Calu3 (cell line): ENCODE measurements at regions not wholly inside any gene's neighbourhood (a gene's known extent, or its start where the extent isn't known, plus 50 kb on each side); places are given as distances from the start of the nearest gene placed in this dataset.

ENCODE experiments used
- BruUV-seq: library from RNA; stranded (reverse); fragments of 400-500 nt; replicated peaks from 2 replicates; lab custom pipeline; 2021; lab: Mats Ljungman, UMichigan
- CTCF ChIA-PET: fragments of 300-600 bp; sonication (Branson Sonifier 250); formaldehyde crosslinking; loops from one replicate; lab custom pipeline; 2022; ENCODE audit warnings: antibody characterized with exemption; lab: Charles Lee
- DNase-seq: peaks from one replicate; pipeline ENCODE4 v3.0.0; 2022
- H3K27ac Mint-ChIP-seq: one replicate; pipeline ENCODE4 v1.8.0; 2022; ENCODE audit warnings: mixed read lengths; ENCODE audit not compliant: unreplicated experiment
- H3K27me3 Mint-ChIP-seq: one replicate; pipeline ENCODE4 v1.8.0; 2022; ENCODE audit warnings: mixed read lengths; ENCODE audit not compliant: unreplicated experiment
- H3K36me3 Mint-ChIP-seq: one replicate; pipeline ENCODE4 v1.8.0; 2022; ENCODE audit warnings: mild to moderate bottlenecking, moderate library complexity, mixed read lengths; ENCODE audit not compliant: insufficient read depth, unreplicated experiment
- H3K4me1 Mint-ChIP-seq: one replicate; pipeline ENCODE4 v1.8.0; 2022; ENCODE audit warnings: mild to moderate bottlenecking, low read depth, mixed read lengths; ENCODE audit not compliant: unreplicated experiment
- H3K4me3 Mint-ChIP-seq: one replicate; pipeline ENCODE4 v1.8.0; 2022; ENCODE audit warnings: mild to moderate bottlenecking, low read depth, moderate library complexity, mixed read lengths; ENCODE audit not compliant: unreplicated experiment
- H3K9me3 Mint-ChIP-seq: one replicate; pipeline ENCODE4 v1.8.0; 2022; ENCODE audit warnings: low read depth, mixed read lengths; ENCODE audit not compliant: unreplicated experiment
- intact Hi-C: fragments of 100-400 bp; cut with micrococcal nuclease; formaldehyde crosslinking; loops from one replicate; pipeline ENCODE4 v1.10.0; 2022; ENCODE audit not compliant: unreplicated experiment
- TF ChIP-seq, protein P1 (sequence below): fragments of 200-600 bp; IDR thresholded peaks from one replicate; pipeline ENCODE4 v1.8.0; 2022; ENCODE audit warnings: antibody characterized with exemption; ENCODE audit not compliant: unreplicated experiment

DNA sequence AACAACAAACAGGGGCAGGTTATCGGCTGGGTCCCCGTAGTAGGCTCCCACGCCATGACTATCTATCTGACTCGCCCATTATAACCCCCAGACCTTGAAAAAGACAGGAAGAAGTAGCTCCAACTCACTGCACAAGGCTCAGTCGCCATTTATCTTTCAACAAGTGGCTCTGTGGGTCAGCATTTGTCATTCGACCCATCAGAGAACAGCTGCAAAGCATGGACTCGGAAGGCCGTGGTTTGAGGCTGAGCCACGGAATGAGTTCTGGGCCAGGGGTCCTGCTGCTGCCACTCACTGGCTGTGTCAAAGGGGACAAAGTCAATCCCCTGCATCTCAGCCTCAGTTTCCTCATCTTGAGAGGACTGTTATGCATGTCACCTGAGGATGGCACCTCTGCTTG lies 131.0 kb downstream of the DMRTA2 start:
- H3K9me3 Mint-ChIP-seq = no peaks in the 10 kb centered on the region
- no peaks in the 10 kb centered on the region for H3K36me3 Mint-ChIP-seq
- no TSS peak for BruUV-seq
- no peaks in the 10 kb centered on the region for H3K4me1 Mint-ChIP-seq
- H3K27ac Mint-ChIP-seq = no peak overlapping the region
- peaks cover 73% of the 10 kb centered on the region for H3K27me3 Mint-ChIP-seq
- TF ChIP-seq, protein P1, sequence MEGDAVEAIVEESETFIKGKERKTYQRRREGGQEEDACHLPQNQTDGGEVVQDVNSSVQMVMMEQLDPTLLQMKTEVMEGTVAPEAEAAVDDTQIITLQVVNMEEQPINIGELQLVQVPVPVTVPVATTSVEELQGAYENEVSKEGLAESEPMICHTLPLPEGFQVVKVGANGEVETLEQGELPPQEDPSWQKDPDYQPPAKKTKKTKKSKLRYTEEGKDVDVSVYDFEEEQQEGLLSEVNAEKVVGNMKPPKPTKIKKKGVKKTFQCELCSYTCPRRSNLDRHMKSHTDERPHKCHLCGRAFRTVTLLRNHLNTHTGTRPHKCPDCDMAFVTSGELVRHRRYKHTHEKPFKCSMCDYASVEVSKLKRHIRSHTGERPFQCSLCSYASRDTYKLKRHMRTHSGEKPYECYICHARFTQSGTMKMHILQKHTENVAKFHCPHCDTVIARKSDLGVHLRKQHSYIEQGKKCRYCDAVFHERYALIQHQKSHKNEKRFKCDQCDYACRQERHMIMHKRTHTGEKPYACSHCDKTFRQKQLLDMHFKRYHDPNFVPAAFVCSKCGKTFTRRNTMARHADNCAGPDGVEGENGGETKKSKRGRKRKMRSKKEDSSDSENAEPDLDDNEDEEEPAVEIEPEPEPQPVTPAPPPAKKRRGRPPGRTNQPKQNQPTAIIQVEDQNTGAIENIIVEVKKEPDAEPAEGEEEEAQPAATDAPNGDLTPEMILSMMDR = no peak
- no peak overlapping the region for H3K4me3 Mint-ChIP-seq
- CTCF ChIA-PET = no interaction called here
- no peak for DNase-seq
- intact Hi-C loops = no loop called here

DNA sequence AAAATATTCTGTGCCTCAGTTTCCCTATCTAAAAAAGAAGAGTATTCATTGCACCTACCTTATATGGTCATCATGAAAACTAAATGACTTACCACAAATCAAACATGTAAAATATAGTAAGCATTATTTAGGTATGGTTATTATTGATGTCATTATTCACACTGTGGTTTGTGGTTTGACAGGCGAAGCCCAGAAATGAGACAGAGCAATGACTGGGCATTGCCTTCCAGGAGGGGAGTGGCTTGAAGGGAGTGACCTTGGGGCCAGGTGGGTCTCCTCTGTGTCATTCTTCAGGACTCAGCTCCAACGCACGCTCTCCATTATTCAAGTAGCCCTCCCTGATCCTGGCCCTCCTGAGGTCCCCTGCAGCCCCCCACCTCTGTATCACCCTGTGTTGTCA lies 133.7 kb downstream of the DMRTA2 start:
- Mint-ChIP-seq H3K36me3 (no peaks in the 10 kb centered on the region), H3K9me3 (no peaks in the 10 kb centered on the region), H3K4me3 (no peak overlapping the region), H3K27me3 (peaks cover 83% of the 10 kb centered on the region), H3K27ac (no peak overlapping the region), H3K4me1 (no peaks in the 10 kb centered on the region)
- intact Hi-C loops = no loop called here
- no TSS peak for BruUV-seq
- CTCF ChIA-PET = no interaction called here
- DNase-seq = no peak
- TF ChIP-seq, protein P1 = no peak

DNA sequence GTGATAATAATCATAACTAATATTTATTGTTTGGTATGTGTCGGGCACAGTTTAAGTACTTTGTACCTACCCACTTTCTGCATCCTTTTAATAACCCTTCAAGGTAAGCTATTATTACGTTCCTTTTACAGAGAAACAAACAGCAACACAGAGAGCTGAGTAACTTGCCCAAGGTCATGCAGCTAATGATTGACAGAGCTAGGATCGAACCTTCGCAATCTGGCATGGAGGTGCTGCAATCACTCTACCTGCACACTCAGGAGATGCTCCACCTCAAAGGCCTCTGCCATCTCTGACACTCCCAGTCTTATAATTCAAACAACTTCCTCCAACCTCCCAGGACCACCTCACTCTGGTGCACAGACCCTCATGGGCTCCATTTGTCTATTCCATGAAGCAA lies 137.2 kb downstream of the DMRTA2 start:
- H3K9me3 Mint-ChIP-seq = no peaks in the 10 kb centered on the region
- H3K4me1 Mint-ChIP-seq = no peaks in the 10 kb centered on the region

DNA sequence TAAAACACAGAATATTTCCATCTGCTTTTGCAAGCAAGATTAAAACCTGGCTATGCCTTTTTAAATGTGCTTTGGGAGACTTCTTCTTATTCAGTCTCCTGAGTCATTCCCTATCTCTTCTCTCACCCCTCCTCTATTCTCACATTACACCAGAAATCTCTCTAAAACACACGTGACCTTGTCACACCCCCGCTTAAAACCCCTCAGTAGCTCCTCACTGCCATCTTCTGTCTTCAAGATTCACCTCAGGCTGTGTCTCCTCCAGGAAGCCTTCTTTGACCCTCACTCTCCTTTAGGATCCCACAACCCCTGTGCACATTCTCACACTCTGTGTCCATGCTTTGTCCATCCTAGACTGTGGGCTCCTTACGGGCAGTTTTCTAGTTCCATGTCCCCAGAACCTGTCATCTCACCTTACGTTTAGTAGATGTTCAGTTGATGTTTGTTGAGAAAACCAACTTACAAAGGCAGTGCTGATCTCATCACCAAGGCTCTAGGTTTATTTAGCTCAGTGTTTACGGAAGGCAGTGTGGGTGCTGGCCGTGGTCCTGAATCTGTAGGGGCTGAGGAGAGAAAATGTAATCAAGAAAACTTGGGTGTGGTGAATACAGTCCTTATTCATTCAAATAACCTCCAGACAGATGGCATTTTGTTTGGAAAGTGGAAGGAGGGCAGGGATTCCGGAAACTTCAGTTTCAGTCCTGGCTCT lies 143.5 kb downstream of the DMRTA2 start:
- no peak overlapping the region for H3K4me3 Mint-ChIP-seq
- TF ChIP-seq, protein P1 = no peak
- no peaks in the 10 kb centered on the region for H3K36me3 Mint-ChIP-seq
- BruUV-seq = no TSS peak
- peak; percentile 41 for DNase-seq
- CTCF ChIA-PET = interaction anchor here (0.9 kb wide), 1 partner anchor 10 kb away, joined by 5 read pairs; no protein-coding TSS in a partner anchor
- no peaks in the 10 kb centered on the region for H3K9me3 Mint-ChIP-seq
- no peaks in the 10 kb centered on the region for H3K4me1 Mint-ChIP-seq
- intact Hi-C loops = no loop called here
- peaks cover 81% of the 10 kb centered on the region for H3K27me3 Mint-ChIP-seq
- no peak overlapping the region for H3K27ac Mint-ChIP-seq

More for the DNA sequence above, 137.2 kb downstream of the DMRTA2 start:
- no peak overlapping the region for H3K4me3 Mint-ChIP-seq
- H3K27me3 Mint-ChIP-seq = peaks cover 95% of the 10 kb centered on the region
- H3K27ac Mint-ChIP-seq = no peak overlapping the region
- TF ChIP-seq, protein P1 = no peak
- CTCF ChIA-PET = no interaction called here
- intact Hi-C loops = no loop called here
- no peak for DNase-seq
- no peaks in the 10 kb centered on the region for H3K36me3 Mint-ChIP-seq
- BruUV-seq = no TSS peak
